ENCODE measurements at regions not wholly inside any gene's neighbourhood (a gene's known extent, or its start where the extent isn't known, plus 50 kb on each side); places are given as distances from the start of the nearest gene placed in this dataset.
A peak's percentile ranks its signal among the peaks of the same experiment; 100 is the strongest.

DNA sequence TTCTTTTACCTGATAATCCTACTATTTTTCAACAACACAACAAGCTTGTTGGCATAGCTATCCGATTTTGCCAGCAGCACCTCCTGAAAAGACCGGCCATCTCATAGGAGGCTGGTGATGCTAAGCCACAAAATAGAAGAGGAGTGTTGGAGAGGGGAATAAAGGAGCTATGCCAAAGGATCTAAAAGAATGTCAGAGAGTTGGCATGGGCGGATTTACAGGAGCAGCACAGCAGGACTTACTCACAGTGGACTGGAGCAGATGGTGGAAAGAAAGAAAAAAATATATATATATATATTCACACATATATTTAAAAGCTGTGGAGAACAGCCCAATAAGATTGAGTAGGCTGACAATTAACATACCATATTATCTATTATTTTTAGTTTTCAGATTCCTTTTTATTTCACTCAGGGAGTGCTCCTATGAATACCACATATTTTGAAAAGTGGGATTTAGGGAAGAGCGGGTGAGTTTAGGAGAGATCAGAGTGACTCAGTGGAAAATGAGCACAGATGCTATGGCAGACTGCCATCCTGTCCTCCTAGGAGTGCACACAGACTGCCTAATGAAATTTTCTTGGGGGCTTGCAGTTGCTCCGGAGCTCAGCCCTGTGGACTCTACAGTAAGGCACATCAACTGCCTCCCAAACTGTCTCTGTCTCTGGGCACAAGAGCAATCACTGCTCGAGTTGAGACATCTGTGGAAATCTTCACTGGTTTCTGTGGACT, 394.4 kb upstream of the CHRM3 start:
- TF ChIP-seq, protein P1, sequence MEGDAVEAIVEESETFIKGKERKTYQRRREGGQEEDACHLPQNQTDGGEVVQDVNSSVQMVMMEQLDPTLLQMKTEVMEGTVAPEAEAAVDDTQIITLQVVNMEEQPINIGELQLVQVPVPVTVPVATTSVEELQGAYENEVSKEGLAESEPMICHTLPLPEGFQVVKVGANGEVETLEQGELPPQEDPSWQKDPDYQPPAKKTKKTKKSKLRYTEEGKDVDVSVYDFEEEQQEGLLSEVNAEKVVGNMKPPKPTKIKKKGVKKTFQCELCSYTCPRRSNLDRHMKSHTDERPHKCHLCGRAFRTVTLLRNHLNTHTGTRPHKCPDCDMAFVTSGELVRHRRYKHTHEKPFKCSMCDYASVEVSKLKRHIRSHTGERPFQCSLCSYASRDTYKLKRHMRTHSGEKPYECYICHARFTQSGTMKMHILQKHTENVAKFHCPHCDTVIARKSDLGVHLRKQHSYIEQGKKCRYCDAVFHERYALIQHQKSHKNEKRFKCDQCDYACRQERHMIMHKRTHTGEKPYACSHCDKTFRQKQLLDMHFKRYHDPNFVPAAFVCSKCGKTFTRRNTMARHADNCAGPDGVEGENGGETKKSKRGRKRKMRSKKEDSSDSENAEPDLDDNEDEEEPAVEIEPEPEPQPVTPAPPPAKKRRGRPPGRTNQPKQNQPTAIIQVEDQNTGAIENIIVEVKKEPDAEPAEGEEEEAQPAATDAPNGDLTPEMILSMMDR (IDR thresholded peaks at IDR 0.05; ENCODE audit: low read depth, low read length) = no peak
- DNase-seq (ENCODE audit: low read depth in 2 of 2) = peak in 1 of 2 donors; percentile 2

GRCh38 chr1:238985312-238985711, 401.1 kb upstream of the CHRM3 start:
- TF ChIP-seq, protein P1 (IDR thresholded peaks at IDR 0.05; ENCODE audit: low read depth, low read length) = no peak
- no peak for DNase-seq (ENCODE audit: low read depth in 2 of 2)
- no peak overlapping the region for H3K4me3 ChIP-seq (replicated peaks in 1 of 2; ENCODE audit: low read depth in 2 of 2, low read length in 2 of 2)

More for the DNA sequence above, 394.4 kb upstream of the CHRM3 start:
- H3K4me3 ChIP-seq (replicated peaks in 1 of 2; ENCODE audit: low read depth in 2 of 2, low read length in 2 of 2) = no peak overlapping the region

GRCh38 chr1:238982736-238983135, 403.6 kb upstream of the CHRM3 start:
- H3K4me3 ChIP-seq (replicated peaks in 1 of 2; ENCODE audit: low read depth in 2 of 2, low read length in 2 of 2) = no peak overlapping the region
- TF ChIP-seq, protein P1 (IDR thresholded peaks at IDR 0.05; ENCODE audit: low read depth, low read length) = no peak
- DNase-seq (ENCODE audit: low read depth in 2 of 2) = no peak

DNA sequence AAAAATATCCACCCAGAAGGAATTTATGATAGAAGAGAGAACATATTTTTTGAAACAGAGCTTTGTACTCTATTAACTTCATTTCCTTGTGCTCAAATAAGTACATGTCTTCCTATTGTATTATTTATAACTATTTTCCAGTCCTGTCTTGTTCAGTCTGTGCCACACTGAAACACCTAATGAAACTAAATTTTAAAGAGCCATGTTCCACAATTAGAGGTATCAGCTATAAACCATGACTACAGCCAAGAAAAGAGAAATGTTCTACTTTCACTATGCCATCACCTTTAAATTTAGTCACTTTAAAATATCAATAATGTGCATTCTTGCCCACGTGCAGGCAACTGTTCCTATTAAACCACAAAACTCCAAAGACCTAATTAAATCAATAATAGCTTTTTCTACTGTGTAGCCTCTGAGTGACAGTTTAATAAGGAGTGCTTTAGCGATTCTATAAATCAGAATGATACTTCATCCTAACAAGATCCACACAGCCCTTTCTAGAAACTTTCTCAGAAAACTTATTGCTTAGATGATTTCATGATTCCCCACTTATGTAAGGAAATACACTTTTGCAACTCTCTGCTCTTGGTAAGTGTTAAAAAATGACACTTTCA, 404.9 kb upstream of the CHRM3 start:
- TF ChIP-seq, protein P1 (IDR thresholded peaks at IDR 0.05; ENCODE audit: low read depth, low read length) = no peak
- no peak for DNase-seq (ENCODE audit: low read depth in 2 of 2)
- no peak overlapping the region for H3K4me3 ChIP-seq (replicated peaks in 1 of 2; ENCODE audit: low read depth in 2 of 2, low read length in 2 of 2)

- TF ChIP-seq, protein P1 (IDR thresholded peaks at IDR 0.05; ENCODE audit: low read depth, low read length) = no peak
- DNase-seq (ENCODE audit: low read depth in 2 of 2) = no peak
- H3K4me3 ChIP-seq (replicated peaks in 1 of 2; ENCODE audit: low read depth in 2 of 2, low read length in 2 of 2) = no peak overlapping the region
These were observed 406.3 kb upstream of the CHRM3 start for GRCh38 chr1:238980053-238980452.

DNA sequence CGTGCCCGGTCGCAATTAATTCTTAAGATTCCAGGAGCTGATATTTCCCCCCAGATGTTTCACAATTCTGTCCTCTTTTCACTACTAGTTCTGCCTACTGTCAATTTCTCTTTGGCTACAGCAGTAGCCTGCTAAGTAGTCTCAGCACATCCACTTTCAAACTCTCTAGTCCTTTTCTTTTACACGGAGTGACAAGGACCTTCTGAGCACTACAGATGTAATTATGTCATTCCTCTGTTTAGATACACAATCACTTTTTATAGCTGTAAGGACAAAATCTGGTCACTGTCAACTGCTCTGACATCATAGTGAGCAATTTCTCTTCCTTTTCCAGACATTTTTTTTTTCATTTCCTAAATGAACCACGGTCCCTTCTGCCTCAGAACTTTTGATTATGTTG, 421.7 kb upstream of the CHRM3 start:
- no peak overlapping the region for H3K4me3 ChIP-seq (replicated peaks in 1 of 2; ENCODE audit: low read depth in 2 of 2, low read length in 2 of 2)
- no peak for DNase-seq (ENCODE audit: low read depth in 2 of 2)
- TF ChIP-seq, protein P1 (IDR thresholded peaks at IDR 0.05; ENCODE audit: low read depth, low read length) = no peak

Measured in cardiac fibroblast (primary cell).